ENCODE measurements at regions not wholly inside any gene's neighbourhood (a gene's known extent, or its start where the extent isn't known, plus 50 kb on each side); places are given as distances from the start of the nearest gene placed in this dataset.
"Not testable (repeated sequence)": the region's sequence is repeated elsewhere in the genome, so short reads cannot be mapped to it uniquely, and the experiment has no call there.

DNA sequence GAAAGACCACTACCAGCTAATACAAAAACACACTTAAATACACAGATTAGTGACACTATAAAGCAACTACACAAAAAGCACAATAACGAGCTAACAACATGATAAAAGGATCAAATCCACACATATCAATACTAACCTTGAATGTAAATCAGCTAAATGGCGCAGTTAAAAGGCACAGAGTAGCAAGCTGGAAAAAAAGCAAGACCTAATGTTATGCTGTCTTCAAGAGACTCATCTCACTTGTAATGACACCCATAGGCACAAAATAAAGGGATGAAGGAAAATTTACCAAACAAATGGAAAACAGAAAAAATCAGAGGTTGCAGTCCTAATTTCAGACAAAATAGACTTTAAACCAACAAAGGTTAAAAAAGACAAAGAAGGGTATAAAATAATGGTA, 86.3 kb downstream of the NUS1 start:
- DNase-seq: no peak

DNA sequence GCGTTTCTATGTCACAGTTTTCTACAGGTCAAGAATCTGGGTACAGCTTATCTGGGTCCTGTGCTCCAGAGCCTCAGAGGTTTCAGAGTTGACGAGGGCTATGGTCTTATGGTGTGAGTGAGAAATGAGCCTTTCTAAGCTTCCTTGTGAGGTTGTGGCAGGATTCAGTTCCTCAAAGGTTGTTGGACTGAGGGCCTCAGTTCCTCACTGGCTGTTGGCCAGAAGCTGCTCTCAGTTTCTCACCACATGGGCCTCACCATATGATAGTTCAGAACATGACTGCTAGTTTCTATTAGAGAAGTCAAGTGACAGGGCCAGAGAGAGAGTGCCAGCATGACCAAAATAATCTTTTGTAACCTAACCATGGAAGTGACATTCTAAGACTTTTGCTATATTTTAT, 96.1 kb downstream of the NUS1 start:
- no peak for DNase-seq

DNA sequence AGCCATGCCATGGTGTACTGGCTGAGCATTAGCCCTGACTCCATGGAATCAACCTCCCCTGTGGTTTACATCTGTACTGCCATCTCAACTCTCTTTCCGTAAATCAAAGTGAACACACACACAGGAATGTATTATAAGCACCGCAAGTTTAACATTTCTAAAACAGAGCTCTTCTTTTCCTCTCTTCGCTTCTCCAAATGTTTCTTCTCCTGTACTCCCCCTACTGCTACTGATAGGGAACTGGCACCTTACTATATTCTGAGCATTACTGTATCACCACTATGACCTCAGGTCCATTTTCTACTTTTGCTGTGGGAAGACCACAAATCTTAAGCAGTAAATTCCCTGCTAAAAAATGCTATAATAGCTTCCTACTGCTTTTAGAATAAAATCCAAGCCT, 101.2 kb downstream of the NUS1 start:
- DNase-seq: no peak

DNA sequence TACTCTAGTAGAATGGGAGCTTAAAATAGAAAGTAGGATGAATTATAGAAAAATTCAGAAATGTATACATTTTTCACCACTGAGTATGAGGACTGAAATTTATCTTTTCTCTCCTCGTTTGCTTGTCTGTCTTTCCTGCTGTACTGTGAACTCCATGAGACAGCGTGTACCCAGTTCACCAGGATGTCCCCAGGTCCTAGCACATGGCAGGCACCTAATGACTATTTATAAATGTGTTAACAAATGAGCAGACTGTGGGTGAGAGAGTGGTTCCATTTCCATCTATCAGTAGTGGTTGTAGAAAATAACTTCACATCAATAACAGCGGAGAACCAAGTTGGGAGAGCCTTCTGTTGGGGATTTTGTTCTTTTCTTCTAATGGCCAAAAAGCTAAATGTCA, 106.3 kb downstream of the NUS1 start:
- no peak for DNase-seq

DNA sequence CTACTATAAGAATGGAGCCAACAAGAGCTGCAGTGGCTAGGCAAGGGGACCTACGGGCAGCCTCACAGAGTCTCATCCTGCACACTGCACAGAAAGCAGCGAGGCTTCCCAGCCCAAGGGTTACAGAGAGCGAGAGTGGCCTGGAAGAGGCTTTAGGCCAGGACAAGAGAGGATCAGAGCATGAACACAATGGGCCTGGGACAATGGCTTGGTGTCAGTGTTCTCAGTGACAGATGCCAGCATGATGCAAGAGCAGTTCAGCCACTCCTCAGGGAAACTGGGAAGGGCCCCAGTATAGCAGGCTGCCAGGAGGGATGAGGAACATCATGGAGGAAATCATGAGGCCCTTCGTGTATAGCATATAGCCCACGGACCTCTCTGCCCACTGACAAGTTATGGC, 108.0 kb downstream of the NUS1 start:
- DNase-seq: no peak

DNA sequence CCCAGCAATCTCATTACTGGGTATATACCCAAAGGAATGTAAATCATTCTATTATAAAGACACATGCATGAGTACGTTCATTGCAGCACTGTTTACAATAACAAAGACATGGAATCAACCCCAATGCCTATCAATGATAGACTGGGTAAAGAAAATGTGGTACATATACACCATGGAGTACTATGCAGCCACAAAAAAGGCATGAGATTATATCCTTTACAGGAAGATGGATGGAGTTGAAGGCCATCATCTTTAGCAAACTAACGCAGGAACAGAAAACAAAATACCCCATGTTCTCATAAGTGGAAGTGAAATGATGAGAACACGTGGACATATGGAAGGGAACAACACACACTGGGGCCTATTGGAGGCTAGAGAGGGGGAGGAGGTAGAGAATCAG, 115.7 kb downstream of the NUS1 start:
- no peak for DNase-seq

DNA sequence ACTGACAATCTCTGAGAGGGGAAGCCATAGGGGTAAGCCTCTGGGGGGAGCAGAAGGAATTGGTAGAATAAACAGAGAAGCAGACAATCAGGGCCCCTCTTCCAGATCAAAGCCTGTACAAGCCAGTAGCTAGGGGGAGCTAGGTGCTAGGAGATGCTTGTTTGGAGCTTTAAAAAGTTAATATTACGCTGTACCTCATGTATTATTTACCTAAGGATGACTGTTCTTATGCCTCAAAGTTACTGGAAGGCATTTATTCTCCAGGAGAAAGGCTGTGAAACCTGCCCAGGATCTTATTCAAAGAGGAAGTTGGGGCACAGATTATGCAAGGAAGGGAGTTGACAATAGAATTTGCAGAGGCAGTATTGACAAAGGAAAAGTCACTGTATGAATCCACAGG, 111.8 kb upstream of the SLC35F1 start:
- no peak for DNase-seq

DNA sequence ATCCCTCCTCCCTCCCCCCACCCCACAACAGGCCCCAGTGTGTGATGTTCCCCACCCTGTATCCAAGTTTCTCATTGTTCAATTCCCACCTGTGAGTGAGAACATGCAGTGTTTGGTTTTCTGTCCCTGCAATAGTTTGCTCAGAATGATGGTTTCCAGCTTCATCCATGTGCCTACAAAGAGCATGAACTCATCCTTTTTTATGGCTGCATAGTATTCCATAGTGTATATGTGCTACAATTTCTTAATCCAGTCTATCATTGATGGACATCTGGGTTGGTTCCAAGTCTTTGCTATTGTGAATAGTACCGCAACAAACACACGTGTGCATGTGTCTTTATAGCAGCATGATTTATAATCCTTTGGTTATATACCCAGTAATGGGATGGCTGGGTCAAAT, 108.2 kb upstream of the SLC35F1 start:
- DNase-seq: not testable (repeated sequence)

DNA sequence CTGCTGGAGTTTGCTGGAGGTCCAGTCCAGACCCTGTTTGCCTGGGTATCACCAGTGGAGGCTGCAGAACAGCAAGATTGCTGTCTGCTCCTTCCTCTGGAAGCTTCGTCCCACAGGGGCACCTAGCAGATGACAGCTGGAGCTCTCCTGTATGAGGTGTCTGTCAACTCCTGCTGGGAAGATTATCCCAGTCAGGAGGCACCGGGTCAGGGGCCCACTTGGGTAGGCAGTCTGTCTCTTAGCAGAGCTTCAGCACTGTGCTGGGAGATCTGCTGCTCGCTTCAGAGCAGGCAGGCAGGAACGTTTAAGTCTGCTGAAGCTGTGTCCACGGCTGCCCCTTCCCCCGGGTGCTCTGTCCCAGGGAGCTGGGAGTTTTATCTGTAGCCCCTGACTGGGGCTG, 96.8 kb upstream of the SLC35F1 start:
- DNase-seq: no peak

DNA sequence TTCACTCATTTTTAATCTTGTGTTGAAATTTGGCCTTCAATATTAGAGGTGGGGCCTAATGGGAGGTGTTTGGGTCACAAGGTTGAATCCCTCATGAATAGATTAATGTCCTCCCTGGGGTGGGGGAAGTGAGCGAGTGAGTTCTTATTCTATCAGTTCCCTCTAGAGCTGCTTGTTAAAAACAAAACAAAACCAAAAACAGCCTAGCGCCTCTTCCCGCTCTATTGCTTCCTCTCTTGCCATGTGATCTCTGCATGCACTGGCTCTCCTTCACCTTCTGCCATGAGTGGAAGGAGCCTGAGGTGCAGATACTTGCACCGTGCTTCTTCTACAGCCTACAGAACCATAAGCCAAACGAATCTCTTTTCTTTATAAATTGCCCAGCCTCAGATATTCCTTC, 89.6 kb upstream of the SLC35F1 start:
- DNase-seq: no peak

DNA sequence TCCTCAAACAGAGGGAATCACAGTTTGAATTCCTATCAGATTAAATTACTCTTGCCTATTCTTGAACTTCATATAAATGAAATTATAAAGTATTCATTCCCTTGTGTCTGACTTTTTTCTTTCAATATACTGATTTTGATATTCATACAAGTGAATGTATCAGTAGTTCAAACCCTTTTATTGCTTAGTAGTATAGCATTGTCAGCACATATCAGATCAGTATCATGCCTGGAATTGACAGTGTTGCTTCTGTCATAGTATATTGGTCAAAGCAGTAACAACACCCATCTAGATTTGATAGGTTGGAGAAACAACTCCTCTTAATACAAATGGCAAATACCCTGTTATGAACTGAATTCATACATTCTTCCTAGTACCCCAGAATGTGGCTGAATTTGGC, 89.1 kb upstream of the SLC35F1 start:
- DNase-seq: no peak

DNA sequence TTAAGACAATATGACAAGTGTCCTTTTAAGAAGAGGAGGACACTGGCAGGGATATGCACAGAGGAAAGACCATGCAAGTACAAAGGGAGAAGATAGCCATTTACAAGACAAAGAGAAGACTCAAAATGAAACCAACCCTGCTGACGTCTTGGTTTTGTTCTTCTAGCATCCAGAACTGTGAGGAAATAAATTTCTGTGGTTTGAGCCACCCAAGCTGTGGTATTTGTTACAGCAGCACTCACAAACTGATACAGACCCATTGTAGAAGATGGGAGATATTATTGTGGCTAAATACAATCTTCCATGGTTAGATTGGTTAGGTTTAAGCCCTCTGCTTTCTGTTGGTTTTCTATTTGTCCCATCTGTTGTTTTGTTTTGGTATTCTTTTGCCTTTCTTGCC, 88.6 kb upstream of the SLC35F1 start:
- DNase-seq: no peak

DNA sequence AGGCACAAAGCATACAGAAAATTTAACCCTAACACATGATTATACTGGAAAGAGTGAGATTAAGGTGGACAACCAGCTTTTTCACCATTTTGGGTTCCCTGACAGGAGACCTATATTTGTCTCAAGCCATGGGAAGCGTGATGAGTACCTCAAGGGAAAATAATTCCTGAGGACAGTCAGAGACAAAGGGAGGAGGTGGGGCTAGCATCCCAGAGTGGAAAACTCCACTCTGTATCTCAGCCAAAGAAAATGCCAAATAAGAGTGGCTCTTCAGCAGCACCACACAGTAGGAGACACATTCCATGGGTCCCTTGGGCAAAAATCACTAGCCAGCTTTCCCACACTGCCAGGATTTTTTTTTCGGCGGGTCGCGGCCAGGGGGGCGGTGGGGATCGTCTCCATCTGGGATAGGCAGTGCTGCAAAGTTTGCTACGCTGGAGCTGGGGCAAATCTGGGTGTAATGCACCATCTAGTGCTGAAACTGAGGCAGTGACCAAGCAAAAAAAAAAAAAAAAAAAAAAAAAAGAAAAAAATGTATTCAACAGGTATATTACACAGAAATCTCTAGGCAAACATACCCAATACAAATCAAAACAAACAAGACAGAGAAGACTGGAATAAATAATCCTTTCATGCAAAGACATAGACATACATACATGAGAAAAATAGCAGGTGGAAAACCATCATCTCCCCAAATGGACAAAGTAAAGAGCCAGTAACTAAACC, 77.3 kb upstream of the SLC35F1 start:
- peak; percentile 8 for DNase-seq

DNA sequence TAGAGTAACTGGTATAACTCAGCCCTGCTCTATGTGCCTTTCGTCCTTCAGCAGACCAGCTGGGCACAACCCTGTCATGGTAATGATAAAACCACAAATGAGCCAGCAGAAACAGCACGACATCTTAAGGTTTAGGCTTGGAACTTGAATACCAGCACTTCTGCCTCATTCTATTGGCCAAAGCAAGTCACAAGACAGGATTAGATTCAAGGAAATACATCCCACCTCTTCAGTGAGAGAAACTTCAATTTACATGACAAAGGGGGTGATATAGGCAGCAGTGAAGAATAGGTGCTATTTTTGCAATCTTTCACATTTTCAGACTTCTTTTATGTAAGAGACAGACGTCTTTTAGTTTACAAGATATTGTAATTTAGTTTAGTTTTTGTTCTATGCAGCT, 69.8 kb upstream of the SLC35F1 start:
- no peak for DNase-seq

DNA sequence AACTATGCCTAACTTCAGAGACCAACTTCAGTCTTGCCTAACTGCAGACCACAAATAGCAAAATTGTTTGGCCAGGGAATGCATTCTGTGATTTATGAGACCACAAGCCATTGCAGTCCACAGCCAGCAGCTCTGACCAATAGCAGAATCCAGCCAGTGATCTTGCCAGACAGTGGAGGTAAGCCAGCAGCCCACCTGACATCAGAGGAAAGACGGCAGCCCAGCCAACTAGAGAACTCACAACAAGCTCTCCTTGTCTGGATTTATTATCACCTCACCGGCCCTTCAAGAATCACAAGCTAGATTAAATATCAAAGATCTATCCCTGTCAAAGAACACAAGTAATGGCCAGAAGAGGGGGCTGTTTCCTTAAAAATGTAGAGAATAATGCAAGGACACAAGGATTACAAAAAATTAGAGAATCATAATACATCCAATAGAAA, 66.5 kb upstream of the SLC35F1 start:
- peak; percentile 22 for DNase-seq

DNA sequence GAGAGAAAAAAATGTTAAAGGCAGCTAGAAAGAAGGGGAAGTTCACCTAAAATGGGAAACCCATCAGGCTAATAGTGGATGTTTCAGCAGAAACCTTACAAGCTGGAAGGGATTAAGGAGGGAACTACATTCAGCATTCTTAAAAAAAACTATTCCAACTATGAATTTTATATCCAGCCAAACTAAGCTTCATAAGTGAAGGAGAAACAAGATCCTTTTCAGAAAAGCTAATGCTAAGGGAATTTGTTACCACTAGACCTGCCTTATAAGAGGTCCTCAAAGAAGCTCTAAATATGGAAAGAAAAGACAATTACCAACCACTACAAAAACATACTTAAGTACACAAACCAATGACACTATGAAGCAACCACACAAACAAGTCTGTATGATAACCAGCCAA, 59.2 kb upstream of the SLC35F1 start:
- DNase-seq: no peak

DNA sequence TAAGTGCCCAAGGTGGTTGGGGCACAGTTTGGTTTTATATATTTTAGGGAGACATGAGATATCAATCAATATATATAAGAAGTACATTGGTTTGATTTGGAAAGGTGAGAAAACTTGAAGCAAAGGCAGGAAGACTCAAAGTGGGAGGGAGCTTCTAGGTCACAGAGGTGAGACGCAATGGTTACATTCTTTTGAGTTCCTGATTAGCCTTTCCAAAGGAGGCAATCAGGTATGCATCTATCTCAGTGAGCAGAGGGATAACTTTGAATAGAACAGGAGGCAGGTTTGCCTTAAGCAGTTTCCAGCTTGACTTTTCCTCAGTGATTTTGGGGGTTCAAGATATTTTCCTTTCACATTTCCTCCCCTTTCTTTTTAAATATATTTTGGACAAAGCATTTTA, 58.0 kb upstream of the SLC35F1 start:
- no peak for DNase-seq
